ENCODE measurements at regions not wholly inside any gene's neighbourhood (a gene's known extent, or its start where the extent isn't known, plus 50 kb on each side); places are given as distances from the start of the nearest gene placed in this dataset.

DNA sequence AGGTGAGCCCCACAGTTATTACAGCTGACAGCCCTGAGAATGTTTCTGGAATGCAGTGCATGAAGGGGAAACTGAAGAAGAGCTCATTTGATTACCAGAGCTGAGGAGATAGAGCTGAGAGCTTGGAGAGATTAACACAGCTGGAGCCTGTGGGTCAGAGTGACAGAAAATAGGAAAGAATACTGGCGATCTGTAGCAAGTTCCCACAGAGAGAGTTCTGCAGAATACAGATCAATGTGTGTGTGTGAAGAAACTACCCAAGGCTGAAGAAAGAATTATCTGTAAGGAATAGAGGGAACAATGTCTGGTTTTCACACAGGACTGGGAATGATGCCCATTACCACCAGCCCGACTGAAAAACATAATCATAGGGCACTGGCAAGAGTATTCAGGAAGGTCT lies 103.6 kb upstream of the SNX7 start:
- TF ChIP-seq EZH2phosphoT487 (IDR thresholded peaks at IDR 0.05; ENCODE audit: borderline replicate concordance, low read length) (no peak), CTCF (conservative IDR thresholded peaks at IDR 0.05; ENCODE audit: low read depth, low read length) (no peak), EZH2 (IDR thresholded peaks at IDR 0.05; ENCODE audit: low read length, unreplicated experiment) (no peak)
